ENCODE measurements at regions not wholly inside any gene's neighbourhood (a gene's known extent, or its start where the extent isn't known, plus 50 kb on each side); places are given as distances from the start of the nearest gene placed in this dataset.

GRCh38 chr9:28648723-28649122, 1075.4 kb upstream of the C9orf72 start:
- no peak overlapping the region for H3K4me3 ChIP-seq (replicated peaks; ENCODE audit: low read depth, low read length)
- no peak for DNase-seq (ENCODE audit: low read depth)
- TF ChIP-seq, protein P1, sequence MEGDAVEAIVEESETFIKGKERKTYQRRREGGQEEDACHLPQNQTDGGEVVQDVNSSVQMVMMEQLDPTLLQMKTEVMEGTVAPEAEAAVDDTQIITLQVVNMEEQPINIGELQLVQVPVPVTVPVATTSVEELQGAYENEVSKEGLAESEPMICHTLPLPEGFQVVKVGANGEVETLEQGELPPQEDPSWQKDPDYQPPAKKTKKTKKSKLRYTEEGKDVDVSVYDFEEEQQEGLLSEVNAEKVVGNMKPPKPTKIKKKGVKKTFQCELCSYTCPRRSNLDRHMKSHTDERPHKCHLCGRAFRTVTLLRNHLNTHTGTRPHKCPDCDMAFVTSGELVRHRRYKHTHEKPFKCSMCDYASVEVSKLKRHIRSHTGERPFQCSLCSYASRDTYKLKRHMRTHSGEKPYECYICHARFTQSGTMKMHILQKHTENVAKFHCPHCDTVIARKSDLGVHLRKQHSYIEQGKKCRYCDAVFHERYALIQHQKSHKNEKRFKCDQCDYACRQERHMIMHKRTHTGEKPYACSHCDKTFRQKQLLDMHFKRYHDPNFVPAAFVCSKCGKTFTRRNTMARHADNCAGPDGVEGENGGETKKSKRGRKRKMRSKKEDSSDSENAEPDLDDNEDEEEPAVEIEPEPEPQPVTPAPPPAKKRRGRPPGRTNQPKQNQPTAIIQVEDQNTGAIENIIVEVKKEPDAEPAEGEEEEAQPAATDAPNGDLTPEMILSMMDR (IDR thresholded peaks at IDR 0.05; ENCODE audit: low read length, missing control alignments): no peak

DNA sequence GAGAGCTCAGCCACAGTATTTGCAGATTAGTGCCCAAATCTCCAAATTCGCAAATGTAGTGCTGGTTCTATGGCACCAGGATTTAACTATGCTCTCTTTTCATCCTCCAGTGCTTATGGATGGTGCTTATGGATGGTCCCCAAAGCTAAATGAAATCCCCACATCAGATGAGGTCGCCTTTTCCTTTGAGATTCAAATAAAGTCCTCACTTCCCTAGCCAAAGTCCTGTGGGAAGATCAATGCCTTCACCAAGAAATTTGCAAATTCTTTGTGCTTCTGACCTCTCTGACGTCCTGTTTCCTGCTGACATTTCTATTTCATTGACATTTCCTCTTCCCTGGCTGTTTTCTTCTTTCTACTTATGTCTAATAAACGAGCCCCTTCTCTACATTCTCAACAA, 1077.0 kb upstream of the C9orf72 start:
- no peak for DNase-seq (ENCODE audit: low read depth)
- no peak overlapping the region for H3K4me3 ChIP-seq (replicated peaks; ENCODE audit: low read depth, low read length)
- TF ChIP-seq, protein P1 (IDR thresholded peaks at IDR 0.05; ENCODE audit: low read length, missing control alignments): no peak

DNA sequence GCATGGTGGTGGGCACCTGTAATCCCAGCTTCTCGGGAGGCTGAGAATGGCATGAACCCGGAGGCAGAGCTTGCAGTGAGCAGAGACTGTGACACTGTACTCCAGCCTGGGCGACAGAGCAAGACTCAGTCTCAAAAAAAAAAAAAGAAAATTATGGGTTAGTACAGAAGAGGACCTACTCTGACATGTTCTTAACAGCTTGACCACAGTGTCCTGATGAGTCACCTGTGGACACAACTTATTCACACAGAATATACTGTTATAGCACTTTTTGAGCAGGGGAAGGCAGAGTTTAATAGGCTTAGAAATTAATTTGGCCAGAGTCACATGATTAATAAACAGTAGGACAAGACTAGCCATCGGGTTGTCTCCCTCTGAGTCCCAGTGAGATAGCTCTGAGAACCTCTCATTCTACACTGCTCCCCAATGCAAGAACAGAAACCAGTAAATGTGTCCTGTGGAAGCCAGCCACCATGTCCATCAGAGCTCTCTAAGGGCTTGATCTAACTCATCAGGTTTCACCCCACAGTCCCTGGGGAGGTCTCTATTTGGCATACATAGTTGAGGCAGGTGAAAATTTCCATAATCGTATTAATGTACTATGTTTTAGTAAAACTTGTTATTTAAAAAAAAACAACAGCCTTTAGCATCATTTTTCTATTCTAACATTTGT, 1077.9 kb upstream of the C9orf72 start:
- no peak for DNase-seq (ENCODE audit: low read depth)
- TF ChIP-seq, protein P1 (IDR thresholded peaks at IDR 0.05; ENCODE audit: low read length, missing control alignments): no peak
- no peak overlapping the region for H3K4me3 ChIP-seq (replicated peaks; ENCODE audit: low read depth, low read length)

DNA sequence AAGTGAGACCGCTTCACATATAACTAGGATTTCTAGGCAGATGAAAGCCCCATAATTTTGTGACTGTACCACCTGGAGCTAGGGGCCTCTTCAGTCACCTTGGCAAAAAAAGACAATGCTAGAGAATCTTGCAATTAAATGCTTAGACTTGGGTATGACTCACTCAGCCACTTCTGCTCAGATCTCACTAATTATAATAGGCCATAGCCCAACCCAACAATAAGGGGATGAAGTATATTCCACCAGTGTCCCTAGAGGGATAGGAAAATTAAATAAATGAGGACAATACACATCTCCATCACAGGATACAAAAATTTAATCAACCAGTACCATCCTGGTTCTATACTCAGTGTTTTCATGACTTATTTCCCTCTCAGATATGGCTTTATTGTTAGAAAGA, 1079.9 kb upstream of the C9orf72 start:
- no peak overlapping the region for H3K4me3 ChIP-seq (replicated peaks; ENCODE audit: low read depth, low read length)
- DNase-seq (ENCODE audit: low read depth): no peak
- TF ChIP-seq, protein P1 (IDR thresholded peaks at IDR 0.05; ENCODE audit: low read length, missing control alignments): no peak

GRCh38 chr9:28656727-28657126, 1083.4 kb upstream of the C9orf72 start:
- TF ChIP-seq, protein P1 (IDR thresholded peaks at IDR 0.05; ENCODE audit: low read length, missing control alignments): no peak
- DNase-seq (ENCODE audit: low read depth): no peak
- H3K4me3 ChIP-seq (replicated peaks; ENCODE audit: low read depth, low read length): no peak overlapping the region

GRCh38 chr9:28661853-28662252, 1088.6 kb upstream of the C9orf72 start:
- TF ChIP-seq, protein P1 (IDR thresholded peaks at IDR 0.05; ENCODE audit: low read length, missing control alignments): no peak
- no peak for DNase-seq (ENCODE audit: low read depth)
- H3K4me3 ChIP-seq (replicated peaks; ENCODE audit: low read depth, low read length): no peak overlapping the region

GRCh38 chr9:28662675-28663074, 1089.4 kb upstream of the C9orf72 start:
- DNase-seq (ENCODE audit: low read depth): no peak
- H3K4me3 ChIP-seq (replicated peaks; ENCODE audit: low read depth, low read length): no peak overlapping the region
- TF ChIP-seq, protein P1 (IDR thresholded peaks at IDR 0.05; ENCODE audit: low read length, missing control alignments): no peak

Measured in fibroblast of pulmonary artery (primary cell).